Heart left ventricle (tissue), 16 donors: ENCODE measurements at regions not wholly inside any gene's neighbourhood (a gene's known extent, or its start where the extent isn't known, plus 50 kb on each side); places are given as distances from the start of the nearest gene placed in this dataset.
A peak's percentile ranks its signal among the peaks of the same experiment; 100 is the strongest.

Experiments
- ATAC-seq, 4 donors: fragments of 200-7000 bp; cut with Tn5 transposase; one replicate each; pipeline ENCODE4 v1.9.1; 2020 to 2022; ENCODE audit warnings: moderate library complexity in 4 of 4, mild to moderate bottlenecking in 3 of 4, moderate number of reproducible peaks in 1 of 4
- DNase-seq, 5 donors: peaks; one replicate each; pipeline ENCODE4 v3.0.0-alpha.2; 2020
- H3K27ac ChIP-seq, 12 donors: fragments of 200-600 bp; sonication (generic) in 4 of 12; one replicate each; pipeline versions ENCODE4 v1.5.0 to v1.8.0; 2016 to 2022; ENCODE audit warnings: mild to moderate bottlenecking in 2 of 12
- H3K27me3 ChIP-seq, 9 donors: fragments of 200-600 bp; sonication (generic) in 2 of 9; one replicate each; pipeline versions ENCODE4 v1.5.1 to v1.8.0; 2016 to 2022; ENCODE audit warnings: mild to moderate bottlenecking in 3 of 9
- H3K36me3 ChIP-seq, 9 donors: fragments of 200-600 bp; sonication (generic) in 2 of 9; one replicate each; pipeline versions ENCODE4 v1.5.0 to v1.8.0; 2018 to 2022; ENCODE audit warnings: mild to moderate bottlenecking in 2 of 9
- H3K4me1 ChIP-seq, 12 donors: fragments of 200-600 bp; sonication (generic) in 4 of 12; one replicate each; pipeline versions ENCODE4 v1.5.0 to v1.8.0; 2016 to 2022; ENCODE audit warnings: mild to moderate bottlenecking in 3 of 12
- H3K4me3 ChIP-seq, 12 donors: fragments of 200-600 bp; sonication (generic) in 4 of 12; one replicate each; pipeline versions ENCODE4 v1.5.0 to v1.8.0; 2017 to 2022; ENCODE audit warnings: mild to moderate bottlenecking in 9 of 12, moderate library complexity in 4 of 12
- H3K9me3 ChIP-seq, 12 donors: fragments of 200-600 bp; sonication (generic) in 4 of 12; one replicate each; pipeline versions ENCODE4 v1.5.0 to v1.8.0; 2016 to 2022; ENCODE audit warnings: mild to moderate bottlenecking in 1 of 12
- POLR2A ChIP-seq, 2 donors: fragments of 450-650 bp; IDR thresholded peaks; one replicate each; pipeline ENCODE4 v1.6.1; 2017; ENCODE audit warnings: antibody characterized with exemption in 2 of 2, mild to moderate bottlenecking in 2 of 2, moderate library complexity in 2 of 2
- WGBS, 4 donors: extraction: QIAGEN DNeasy Blood & Tissue Kit in 2 of 4; methylation state at CpG; one replicate each; pipeline versions ENCODE4 v1.1.5 to v1.1.7; 2013 to 2018; 5-methylcytosine and 5-hydroxymethylcytosine counted together
- intact Hi-C, 10 donors: fragments of 100-400 bp; cut with DNase I; formaldehyde crosslinking; loops; one replicate each; pipeline versions ENCODE4 v1.11.1 to v1.14.2; 2022
- TF ChIP-seq, protein P1 (sequence below), 12 donors: fragments of 200-600 bp; sonication (generic) in 4 of 12; IDR thresholded peaks; one replicate each; pipeline versions ENCODE4 v1.5.0 to v1.8.0; 2018 to 2022; ENCODE audit warnings: antibody characterized with exemption in 12 of 12, mild to moderate bottlenecking in 5 of 12
- donor health status: ischemic (EF 13 %, LVEDD 7.1; RV severe dilation, severe dysfunction).
- donor health status: healthy with polysubstance abuse.
- donor health status: DM: no; HTN: yes; CAD: no.
- donor health status: DM: no; HTN: no; CAD: no.
- donor health status: ischemic (EF 25% LVEDD 6.9; RV normal size, moderate dysfunction).
- donor health status: ischemic (EF 25% LVEDD 5.7; RV mildly dilated, moderate dysfunction).
- donor health status: healthy.
- donor health status: DM: yes; HTN: yes; CAD: no.
- donor health status: ischemic (EF 35%, LVEDD 5.7; RV mildly dilated, moderate dysfunction).
- donor health status: nonischemic (EF 11% LVEDD 7.7; RV severe dilation, severe dysfunction).
- donor health status: DM: yes; HTN: yes; CAD: no.
- donor health status: PGD.
- donor health status: ischemic (EF 29% LVEDD 5.4; RV normal size, mild dysfunction).
- donor health status: nonischemic (EF 23%, LVEDD 6.1; RV moderate dilation, normal function).

GRCh38 chr5:174614500-174615135, 109.8 kb upstream of the MSX2 start:
- intact Hi-C loops: no loop called here

DNA sequence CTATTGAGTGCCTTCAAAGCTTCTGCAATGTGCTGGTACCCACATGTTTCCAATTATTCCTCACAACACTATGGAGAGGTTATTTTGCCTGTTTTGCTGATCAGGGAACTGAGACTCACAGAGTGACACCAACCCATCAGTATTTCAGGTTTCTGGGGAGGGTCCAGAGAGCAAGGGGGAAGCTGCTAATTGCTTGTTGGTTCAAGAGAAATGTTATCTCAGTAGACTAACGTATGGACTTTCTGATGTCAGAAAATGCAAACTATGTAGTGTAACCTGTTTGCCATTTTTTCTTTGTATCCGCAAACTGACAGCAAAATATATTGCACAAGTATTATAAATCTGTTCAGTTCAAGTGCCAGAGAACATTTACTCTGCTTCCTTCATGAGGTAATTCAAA, 108.3 kb upstream of the MSX2 start:
- ATAC-seq: no peak
- H3K36me3 ChIP-seq: no peaks in the 10 kb centered on the region
- H3K4me1 ChIP-seq: no peaks in the 10 kb centered on the region
- H3K27me3 ChIP-seq: peaks cover 0 to 41% (median 9%) of the 10 kb centered on the region in 9 donors
- WGBS, 4 donors: 47 to 58% (median 50%) methylated on average over 2 of the region's 2 CpGs
- H3K27ac ChIP-seq: no peak overlapping the region
- intact Hi-C loops: no loop called here
- no peak overlapping the region for H3K4me3 ChIP-seq
- no peak for TF ChIP-seq POLR2A (IDR thresholded peaks at IDR 0.05)
- TF ChIP-seq, protein P1, sequence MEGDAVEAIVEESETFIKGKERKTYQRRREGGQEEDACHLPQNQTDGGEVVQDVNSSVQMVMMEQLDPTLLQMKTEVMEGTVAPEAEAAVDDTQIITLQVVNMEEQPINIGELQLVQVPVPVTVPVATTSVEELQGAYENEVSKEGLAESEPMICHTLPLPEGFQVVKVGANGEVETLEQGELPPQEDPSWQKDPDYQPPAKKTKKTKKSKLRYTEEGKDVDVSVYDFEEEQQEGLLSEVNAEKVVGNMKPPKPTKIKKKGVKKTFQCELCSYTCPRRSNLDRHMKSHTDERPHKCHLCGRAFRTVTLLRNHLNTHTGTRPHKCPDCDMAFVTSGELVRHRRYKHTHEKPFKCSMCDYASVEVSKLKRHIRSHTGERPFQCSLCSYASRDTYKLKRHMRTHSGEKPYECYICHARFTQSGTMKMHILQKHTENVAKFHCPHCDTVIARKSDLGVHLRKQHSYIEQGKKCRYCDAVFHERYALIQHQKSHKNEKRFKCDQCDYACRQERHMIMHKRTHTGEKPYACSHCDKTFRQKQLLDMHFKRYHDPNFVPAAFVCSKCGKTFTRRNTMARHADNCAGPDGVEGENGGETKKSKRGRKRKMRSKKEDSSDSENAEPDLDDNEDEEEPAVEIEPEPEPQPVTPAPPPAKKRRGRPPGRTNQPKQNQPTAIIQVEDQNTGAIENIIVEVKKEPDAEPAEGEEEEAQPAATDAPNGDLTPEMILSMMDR (IDR thresholded peaks at IDR 0.05): no peak
- no peak for DNase-seq
- peaks cover 0 to 5% (median 0%) of the 10 kb centered on the region in 12 donors for H3K9me3 ChIP-seq

More at GRCh38 chr5:174614500-174615135, 109.8 kb upstream of the MSX2 start:
- 81 to 97% (median 90%) methylated on average over 2 of the region's 2 CpGs for WGBS, 4 donors
- no peak overlapping the region for H3K4me3 ChIP-seq
- no peak overlapping the region for H3K27ac ChIP-seq
- H3K9me3 ChIP-seq: peaks cover 0 to 5% (median 0%) of the 10 kb centered on the region in 12 donors
- ATAC-seq (no peak), DNase-seq (no peak)
- no peaks in the 10 kb centered on the region for H3K36me3 ChIP-seq
- no peak for TF ChIP-seq POLR2A (IDR thresholded peaks at IDR 0.05)
- TF ChIP-seq, protein P1 (IDR thresholded peaks at IDR 0.05): no peak
- H3K27me3 ChIP-seq: peaks cover 0 to 32% (median 9%) of the 10 kb centered on the region in 9 donors
- H3K4me1 ChIP-seq: no peaks in the 10 kb centered on the region

GRCh38 chr5:174617285-174617684, 107.1 kb upstream of the MSX2 start:
- Histone ChIP-seq H3K4me3 (no peak overlapping the region), H3K4me1 (no peaks in the 10 kb centered on the region), H3K36me3 (no peaks in the 10 kb centered on the region), H3K27ac (no peak overlapping the region), H3K9me3 (peaks cover 0 to 5% (median 0%) of the 10 kb centered on the region in 12 donors), H3K27me3 (peaks cover 0 to 44% (median 9%) of the 10 kb centered on the region in 9 donors)
- TF ChIP-seq, protein P1 (IDR thresholded peaks at IDR 0.05): no peak
- no peak for TF ChIP-seq POLR2A (IDR thresholded peaks at IDR 0.05)
- WGBS, 4 donors: 90 to 95% (median 92%) methylated on average over 2 of the region's 2 CpGs
- intact Hi-C loops: no loop called here
- ATAC-seq (no peak), DNase-seq (no peak)

- Histone ChIP-seq H3K9me3 (peaks cover 0 to 5% (median 0%) of the 10 kb centered on the region in 12 donors), H3K27ac (no peak overlapping the region), H3K36me3 (no peaks in the 10 kb centered on the region), H3K4me3 (no peak overlapping the region), H3K4me1 (no peaks in the 10 kb centered on the region), H3K27me3 (peaks cover 0 to 44% (median 9%) of the 10 kb centered on the region in 9 donors)
- peak in 1 of 5 donors; percentile 49 for DNase-seq
- no peak for TF ChIP-seq POLR2A (IDR thresholded peaks at IDR 0.05)
- TF ChIP-seq, protein P1 (IDR thresholded peaks at IDR 0.05): no peak
- ATAC-seq: no peak
- 41 to 60% (median 47%) methylated on average over 7 to 10 of the region's 10 CpGs for WGBS, 4 donors
- intact Hi-C loops: no loop called here
Measured at GRCh38 chr5:174617910-174618309, 106.5 kb upstream of the MSX2 start.
